H9 (cell line): ENCODE measurements at regions not wholly inside any gene's neighbourhood (a gene's known extent, or its start where the extent isn't known, plus 50 kb on each side); places are given as distances from the start of the nearest gene placed in this dataset.

Source experiments
- DNase-seq: peaks from one replicate; pipeline ENCODE4 v3.0.0-alpha.2; 2017
- H2AFZ ChIP-seq: one replicate; pipeline ENCODE4 v1.6.1; 2013; ENCODE audit warnings: mild to moderate bottlenecking, low read length, control low read depth, moderate library complexity
- H2AK5ac ChIP-seq: 2 replicates; pipeline ENCODE4 v1.6.1; 2013; ENCODE audit warnings: low read length, control low read depth, mixed read lengths; ENCODE audit not compliant: insufficient read length
- H2BK120ac ChIP-seq: one replicate; pipeline ENCODE4 v1.6.1; 2013; ENCODE audit warnings: low read depth, mild to moderate bottlenecking, low read length, control low read depth, inconsistent platforms; ENCODE audit not compliant: poor library complexity, severe bottlenecking
- H2BK12ac ChIP-seq: 2 replicates; pipeline ENCODE4 v1.6.1; 2013; ENCODE audit warnings: low read length, control low read depth, mixed read lengths, low read depth; ENCODE audit not compliant: insufficient read length
- H2BK15ac ChIP-seq: 2 replicates; pipeline ENCODE4 v1.6.1; 2013; ENCODE audit warnings: low read depth, low read length, control low read depth
- H2BK20ac ChIP-seq: one replicate; pipeline ENCODE4 v1.6.1; 2013; ENCODE audit warnings: low read depth, mild to moderate bottlenecking, low read length, control low read depth, inconsistent platforms; ENCODE audit not compliant: poor library complexity, severe bottlenecking
- H2BK5ac ChIP-seq: 2 replicates; pipeline ENCODE4 v1.6.1; 2013; ENCODE audit warnings: low read length, control low read depth, mixed read lengths; ENCODE audit not compliant: insufficient read length
- H3K14ac ChIP-seq: 2 replicates; pipeline ENCODE4 v1.6.1; 2013; ENCODE audit warnings: low read length, control low read depth; ENCODE audit not compliant: insufficient read depth
- H3K18ac ChIP-seq: 2 replicates; pipeline ENCODE4 v1.6.1; 2013; ENCODE audit warnings: low read depth, mild to moderate bottlenecking, mixed read lengths, low read length, control low read depth; ENCODE audit not compliant: insufficient read length
- H3K23ac ChIP-seq: 2 replicates; pipeline ENCODE4 v1.6.1; 2013; ENCODE audit warnings: low read length, control low read depth, mixed read lengths, low read depth; ENCODE audit not compliant: insufficient read length
- H3K23me2 ChIP-seq: 2 replicates; pipeline ENCODE4 v1.6.1; 2013; ENCODE audit warnings: low read depth, mild to moderate bottlenecking, mixed read lengths, low read length, control low read depth; ENCODE audit not compliant: insufficient read length, poor library complexity, severe bottlenecking
- H3K27ac ChIP-seq: 2 replicates; pipeline ENCODE4 v1.5.1; 2013; ENCODE audit warnings: low read length, control low read depth, mixed read lengths, low read depth; ENCODE audit not compliant: insufficient read length
- H3K27me3 ChIP-seq: 2 replicates; pipeline ENCODE4 v1.6.1; 2013; ENCODE audit warnings: low read length, control low read depth, inconsistent platforms; ENCODE audit not compliant: insufficient read depth
- H3K4ac ChIP-seq: 2 replicates; pipeline ENCODE4 v1.6.1; 2013; ENCODE audit warnings: low read depth, mild to moderate bottlenecking, control low read depth, inconsistent platforms, low read length, moderate library complexity
- H3K4me1 ChIP-seq: 2 replicates; pipeline ENCODE4 v1.6.1; 2013; ENCODE audit warnings: low read length, control low read depth, inconsistent platforms; ENCODE audit not compliant: insufficient read depth
- H3K4me2 ChIP-seq: 2 replicates; pipeline ENCODE4 v1.6.1; 2013; ENCODE audit warnings: low read length, control low read depth, mixed read lengths; ENCODE audit not compliant: insufficient read length, insufficient read depth
- H3K56ac ChIP-seq: 2 replicates; pipeline ENCODE4 v1.6.1; 2013; ENCODE audit warnings: low read depth, mild to moderate bottlenecking, mixed read lengths, low read length, control low read depth; ENCODE audit not compliant: insufficient read length
- H3K79me1 ChIP-seq: 2 replicates; pipeline ENCODE4 v1.6.1; 2013; ENCODE audit warnings: low read depth, mild to moderate bottlenecking, moderate library complexity, low read length, control low read depth, inconsistent platforms; ENCODE audit not compliant: insufficient read depth, poor library complexity, severe bottlenecking
- H3K79me2 ChIP-seq: 2 replicates; pipeline ENCODE4 v1.6.1; 2013; ENCODE audit warnings: low read length, control low read depth, inconsistent platforms; ENCODE audit not compliant: insufficient read depth
- H3K9ac ChIP-seq: 2 replicates; pipeline ENCODE4 v1.6.1; 2013; ENCODE audit warnings: low read length, control low read depth, mixed read lengths; ENCODE audit not compliant: insufficient read length; ENCODE audit errors: extremely low read depth
- H3K9me3 ChIP-seq: one replicate; pipeline ENCODE4 v1.6.1; 2013; ENCODE audit warnings: low read depth, low read length, inconsistent platforms; ENCODE audit not compliant: control insufficient read depth
- H3T11ph ChIP-seq: one replicate; pipeline ENCODE4 v1.6.1; 2013; ENCODE audit warnings: mild to moderate bottlenecking, low read length, control low read depth, inconsistent platforms
- H4K20me1 ChIP-seq: one replicate; pipeline ENCODE4 v1.6.1; 2013; ENCODE audit not compliant: control insufficient read depth, insufficient read length, insufficient read depth
- H4K5ac ChIP-seq: 2 replicates; pipeline ENCODE4 v1.6.1; 2013; ENCODE audit warnings: low read depth, mild to moderate bottlenecking, mixed read lengths, low read length, control low read depth; ENCODE audit not compliant: insufficient read length
- H4K8ac ChIP-seq: replicated peaks from 2 replicates; pipeline ENCODE4 v1.6.1; 2013; ENCODE audit warnings: low read length, control low read depth, mixed read lengths, low read depth; ENCODE audit not compliant: insufficient read length
- H4K91ac ChIP-seq: 2 replicates; pipeline ENCODE4 v1.6.1; 2013; ENCODE audit warnings: low read depth, mild to moderate bottlenecking, moderate library complexity, mixed read lengths, low read length, control low read depth; ENCODE audit not compliant: insufficient read length
- H3K27ac Mint-ChIP-seq, 3 experiments: 2 replicates in 2 of 3; 3 replicates in 1 of 3; pipeline ENCODE4 v1.8.0; 2020 to 2021; ENCODE audit warnings: mixed read lengths in 3 of 3, mild to moderate bottlenecking in 1 of 3, moderate library complexity in 1 of 3
- H3K27me3 Mint-ChIP-seq: 2 replicates; pipeline ENCODE4 v1.8.0; 2021; ENCODE audit warnings: low read depth, mild to moderate bottlenecking, moderate library complexity, mixed read lengths
- H3K36me3 Mint-ChIP-seq, 3 experiments: 2 replicates in 2 of 3; 3 replicates in 1 of 3; pipeline ENCODE4 v1.8.0; 2020 to 2021; ENCODE audit warnings: low read depth in 3 of 3, mixed read lengths in 3 of 3; ENCODE audit not compliant: insufficient read depth in 1 of 3
- H3K4me1 Mint-ChIP-seq, 2 experiments: 2 replicates each; pipeline ENCODE4 v1.8.0; 2020; ENCODE audit warnings: mixed read lengths in 2 of 2
- H3K4me3 Mint-ChIP-seq, 2 experiments: 2 replicates in 1 of 2; 3 replicates in 1 of 2; pipeline ENCODE4 v1.8.0; 2020 to 2021; ENCODE audit warnings: mild to moderate bottlenecking in 2 of 2, mixed read lengths in 2 of 2, moderate library complexity in 1 of 2
- H3K9me3 Mint-ChIP-seq, 2 experiments: 2 replicates in 1 of 2; 3 replicates in 1 of 2; pipeline ENCODE4 v1.8.0; 2020; ENCODE audit warnings: mild to moderate bottlenecking in 2 of 2, mixed read lengths in 2 of 2, moderate library complexity in 1 of 2
- CTCF ChIP-seq: fragments of 200-600 bp; sonication (generic); conservative IDR thresholded peaks from 3 replicates; pipeline ENCODE4 v1.8.0; 2021; ENCODE audit warnings: antibody characterized with exemption, mild to moderate bottlenecking
- WGBS: extraction: QIAGEN DNeasy Blood & Tissue Kit; methylation state at CpG from one replicate; pipeline ENCODE4 v1.1.7; 2013; ENCODE audit warnings: missing lambda C conversion rate, low lambda C conversion rate, mixed read lengths; ENCODE audit not compliant: insufficient read length; ENCODE audit errors: extremely low coverage; 5-methylcytosine and 5-hydroxymethylcytosine counted together

GRCh38 chr7:41769162-41769561 lies 66.3 kb upstream of the INHBA start:
- Mint-ChIP-seq H3K36me3 (peaks cover 0 to 14% (median 1%) of the 10 kb centered on the region in 3 experiments; a peak in 4 of 7 replicates), H3K4me1 (peaks cover 3 to 4% of the 10 kb centered on the region in 2 experiments)

More at GRCh38 chr7:41769162-41769561, 66.3 kb upstream of the INHBA start:
- DNase-seq = no peak
- Histone ChIP-seq H4K5ac (no peak overlapping the region), H3T11ph (no peak overlapping the region), H2BK12ac (no peak overlapping the region), H3K4ac (no peak overlapping the region), H3K56ac (no peak overlapping the region), H3K79me1 (no peaks in the 10 kb centered on the region), H2BK15ac (no peak overlapping the region), H2AK5ac (no peak overlapping the region), H3K23me2 (no peaks in the 10 kb centered on the region), H3K27me3 (no peaks in the 10 kb centered on the region), H3K9me3 (no peaks in the 10 kb centered on the region), H3K4me2 (no peak overlapping the region), H3K4me1 (no peaks in the 10 kb centered on the region), H3K9ac (no peak overlapping the region), H2AFZ (no peak overlapping the region), H3K27ac (no peak overlapping the region), H2BK120ac (no peak overlapping the region), H4K91ac (no peak overlapping the region), H2BK20ac (no peak overlapping the region), H2BK5ac (no peak overlapping the region), H4K8ac (no peak overlapping the region), H3K23ac (no peak overlapping the region), H3K14ac (no peak overlapping the region), H3K79me2 (no peaks in the 10 kb centered on the region), H4K20me1 (no peaks in the 10 kb centered on the region), H3K18ac (no peak overlapping the region)
- WGBS = no CpG with 5 or more reads among the region's 4 CpGs
- no peaks in the 10 kb centered on the region for H3K27me3 Mint-ChIP-seq
- no peak for TF ChIP-seq CTCF
- H3K9me3 Mint-ChIP-seq = peaks cover 1 to 12% of the 10 kb centered on the region in 2 experiments; a peak in 3 of 5 replicates
- no peak overlapping the region for H3K27ac Mint-ChIP-seq
- H3K4me3 Mint-ChIP-seq = no peak overlapping the region
